IMR-90 (cell line): ENCODE measurements at regions not wholly inside any gene's neighbourhood (a gene's known extent, or its start where the extent isn't known, plus 50 kb on each side); places are given as distances from the start of the nearest gene placed in this dataset.

ENCODE experiments used
- ATAC-seq: fragments of 200-7000 bp; cut with Tn5 transposase; 2 replicates; pipeline ENCODE4 v1.9.1; 2020; ENCODE audit warnings: low read depth, mild to moderate bottlenecking, moderate library complexity
- BruUV-seq: library from RNA; stranded (reverse); fragments of 400-500 nt; replicated peaks from 2 replicates; lab custom pipeline; 2021; lab: Mats Ljungman, UMichigan
- CTCF ChIA-PET: fragments of 300-600 bp; formaldehyde crosslinking; extraction: SDS; loops from one replicate; lab custom pipeline; 2021; ENCODE audit warnings: antibody characterized with exemption; lab: Yijun Ruan, JAX
- POLR2A ChIA-PET: fragments of 300-600 bp; sonication (Branson Sonifier 250); formaldehyde crosslinking; loops from one replicate; lab custom pipeline; 2022; ENCODE audit warnings: antibody characterized with exemption; ENCODE audit not compliant: unreplicated experiment; lab: Charles Lee
- DNase-seq: peaks from one replicate; pipeline ENCODE4 v3.0.0; 2013
- H2AFZ ChIP-seq: replicated peaks from 2 replicates; pipeline ENCODE3; 2013; ENCODE audit warnings: low read length, mild to moderate bottlenecking; ENCODE audit not compliant: poor library complexity
- H2AK5ac ChIP-seq: 2 replicates; pipeline ENCODE4 v1.6.1; 2013; ENCODE audit warnings: low read depth, low read length, inconsistent platforms
- H2AK9ac ChIP-seq: replicated peaks from 2 replicates; pipeline ENCODE3; 2013; ENCODE audit warnings: mild to moderate bottlenecking, low read depth, low read length, moderate library complexity; ENCODE audit not compliant: poor library complexity
- H2BK120ac ChIP-seq: 2 replicates; pipeline ENCODE4 v1.6.1; 2013; ENCODE audit warnings: low read depth, low read length, inconsistent platforms
- H2BK15ac ChIP-seq: 3 replicates; pipeline ENCODE4 v1.6.1; 2013; ENCODE audit warnings: low read depth, low read length, inconsistent platforms
- H2BK20ac ChIP-seq: 2 replicates; pipeline ENCODE4 v1.6.1; 2013; ENCODE audit warnings: low read depth, mild to moderate bottlenecking, inconsistent platforms, low read length, moderate library complexity
- H2BK5ac ChIP-seq: 2 replicates; pipeline ENCODE4 v1.6.1; 2013; ENCODE audit warnings: mild to moderate bottlenecking, low read depth, low read length, inconsistent platforms; ENCODE audit not compliant: poor library complexity, severe bottlenecking
- H3K14ac ChIP-seq: replicated peaks from 2 replicates; pipeline ENCODE4 v1.6.1; 2013; ENCODE audit warnings: low read depth, low read length, inconsistent platforms
- H3K18ac ChIP-seq: 2 replicates; pipeline ENCODE4 v1.6.1; 2013; ENCODE audit warnings: low read depth, low read length, control low read depth
- H3K23ac ChIP-seq: 2 replicates; pipeline ENCODE4 v1.6.1; 2013; ENCODE audit warnings: low read depth, low read length, inconsistent platforms
- H3K27ac ChIP-seq: 2 replicates; pipeline ENCODE4 v1.5.1; 2013; ENCODE audit warnings: mild to moderate bottlenecking, control low read depth, low read length; ENCODE audit not compliant: insufficient read depth
- H3K27me3 ChIP-seq: 2 replicates; pipeline ENCODE4 v1.6.1; 2013; ENCODE audit warnings: low read length; ENCODE audit not compliant: control insufficient read depth, insufficient read depth
- H3K36me3 ChIP-seq: 2 replicates; pipeline ENCODE4 v1.6.1; 2013; ENCODE audit warnings: low read length, mixed read lengths; ENCODE audit not compliant: control insufficient read depth, insufficient read depth
- H3K4ac ChIP-seq: 2 replicates; pipeline ENCODE4 v1.6.1; 2013; ENCODE audit warnings: low read depth, low read length, inconsistent platforms
- H3K4me1 ChIP-seq: 2 replicates; pipeline ENCODE4 v1.6.1; 2013; ENCODE audit warnings: low read length, mixed read lengths; ENCODE audit not compliant: control insufficient read depth, insufficient read depth
- H3K4me2 ChIP-seq: 2 replicates; pipeline ENCODE4 v1.6.1; 2013; ENCODE audit warnings: low read depth, mild to moderate bottlenecking, control low read depth, low read length, moderate library complexity
- H3K4me3 ChIP-seq: 2 replicates; pipeline ENCODE4 v1.5.1; 2013; ENCODE audit warnings: low read depth, mild to moderate bottlenecking, control low read depth, low read length, moderate library complexity; ENCODE audit not compliant: insufficient read depth
- H3K56ac ChIP-seq: 2 replicates; pipeline ENCODE4 v1.6.1; 2013; ENCODE audit warnings: low read length, inconsistent platforms; ENCODE audit not compliant: insufficient read depth; ENCODE audit errors: extremely low read depth
- H3K79me1 ChIP-seq, 2 experiments: 2 replicates each; pipeline ENCODE4 v1.6.1; 2013; ENCODE audit warnings: low read length in 2 of 2, inconsistent platforms in 1 of 2, low read depth in 1 of 2
- H3K9ac ChIP-seq: 2 replicates; pipeline ENCODE4 v1.6.1; 2013; ENCODE audit warnings: low read depth, low read length, control low read depth
- H3K9me1 ChIP-seq: 2 replicates; pipeline ENCODE4 v1.6.1; 2013; ENCODE audit warnings: low read length, inconsistent platforms; ENCODE audit not compliant: insufficient read depth
- H3K9me3 ChIP-seq: 2 replicates; pipeline ENCODE4 v1.6.1; 2013; ENCODE audit warnings: low read length; ENCODE audit not compliant: control insufficient read depth, insufficient read depth
- H4K20me1 ChIP-seq: 2 replicates; pipeline ENCODE4 v1.6.1; 2013; ENCODE audit warnings: low read length, inconsistent platforms; ENCODE audit not compliant: insufficient read depth
- H4K5ac ChIP-seq: 2 replicates; pipeline ENCODE4 v1.6.1; 2013; ENCODE audit warnings: mild to moderate bottlenecking, low read depth, low read length, control low read depth
- H4K8ac ChIP-seq, 2 experiments: 2 replicates each; pipeline ENCODE4 v1.6.1; 2013; ENCODE audit warnings: low read depth in 2 of 2, low read length in 2 of 2, control low read depth in 1 of 2, inconsistent platforms in 1 of 2
- H4K91ac ChIP-seq: 2 replicates; pipeline ENCODE4 v1.6.1; 2013; ENCODE audit warnings: low read depth, low read length, inconsistent platforms; ENCODE audit not compliant: insufficient read depth
- CHD1 ChIP-seq: IDR thresholded peaks from 2 replicates; pipeline ENCODE4 v1.6.1; 2012; ENCODE audit warnings: low read depth, low read length, improper control_type of control experiment
- FOS ChIP-seq: fragments of 150-350 bp; IDR thresholded peaks from 2 replicates; pipeline ENCODE4 v1.6.1; 2016; ENCODE audit warnings: low read depth, low read length
- NFE2L2 ChIP-seq: fragments of 150-350 bp; IDR thresholded peaks from 2 replicates; pipeline ENCODE4 v1.6.1; 2016; ENCODE audit warnings: low read depth, mild to moderate bottlenecking, low read length
- POLR2A ChIP-seq: IDR thresholded peaks from 2 replicates; pipeline ENCODE4 v1.6.1; 2012; ENCODE audit warnings: mild to moderate bottlenecking, low read depth, low read length
- RCOR1 ChIP-seq: IDR thresholded peaks from 2 replicates; pipeline ENCODE4 v1.6.1; 2012; ENCODE audit warnings: mild to moderate bottlenecking, low read length, improper control_type of control experiment; ENCODE audit not compliant: insufficient replicate concordance
- RFX5 ChIP-seq: IDR thresholded peaks from 2 replicates; pipeline ENCODE4 v1.8.0; 2012; ENCODE audit warnings: low read depth, mild to moderate bottlenecking, low read length, moderate library complexity
- SMC3 ChIP-seq: fragments of 150-350 bp; IDR thresholded peaks from 2 replicates; pipeline ENCODE4 v1.6.1; 2016; ENCODE audit warnings: low read depth, mild to moderate bottlenecking, antibody characterized with exemption, low read length, moderate library complexity
- dilution Hi-C: fragments of 300-500 bp; cut with HindIII; formaldehyde crosslinking; loops from one replicate; pipeline ENCODE4 v1.14.3; 2018; ENCODE audit warnings: low sequenced_read_pairs; ENCODE audit not compliant: unreplicated experiment
- in situ Hi-C: fragments of 300-500 bp; cut with MboI; formaldehyde crosslinking; loops from 3 replicates; pipeline ENCODE4 v1.14.3; 2019; ENCODE audit warnings: low sequenced_read_pairs, inconsistent platforms, mixed read lengths
- intact Hi-C: fragments of 100-400 bp; cut with micrococcal nuclease; formaldehyde crosslinking; loops from 2 replicates; pipeline ENCODE4 v1.10.0; 2022
- TF ChIP-seq, protein P1 (sequence below): fragments of 150-350 bp; IDR thresholded peaks from 2 replicates; pipeline ENCODE4 v1.6.1; 2016; ENCODE audit warnings: low read depth, mild to moderate bottlenecking, low read length, moderate library complexity, borderline replicate concordance
- TF ChIP-seq, protein P2 (sequence below): conservative IDR thresholded peaks from 2 replicates; pipeline ENCODE4 v1.5.1; 2012; ENCODE audit warnings: mild to moderate bottlenecking, low read depth, low read length, improper control_type of control experiment

DNA sequence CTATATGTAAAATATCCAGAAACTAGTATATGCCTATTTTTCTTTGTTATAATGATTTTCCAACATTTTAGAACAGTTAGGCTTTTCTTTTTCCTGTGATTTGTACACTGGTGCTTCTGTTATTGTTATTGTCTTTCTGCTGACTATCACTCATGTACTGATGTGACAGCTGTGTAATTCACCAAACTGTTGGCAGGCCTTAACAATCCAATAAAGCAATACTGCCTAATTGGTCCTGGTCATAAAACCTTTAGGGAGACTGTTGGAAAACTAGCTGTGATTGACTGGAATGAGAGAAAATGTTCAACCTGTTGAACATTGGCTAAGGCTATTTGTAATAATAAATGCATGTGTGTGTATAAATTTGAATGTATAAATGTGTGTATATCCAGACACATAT, 956.6 kb downstream of the REEP3 start:
- ATAC-seq (no peak), DNase-seq (no peak)
- H2BK5ac ChIP-seq: no peak overlapping the region
- H3K56ac ChIP-seq: no peak overlapping the region
- no peak overlapping the region for H3K9ac ChIP-seq
- no TSS peak for BruUV-seq
- no peak overlapping the region for H3K4me2 ChIP-seq
- no peak overlapping the region for H2BK15ac ChIP-seq
- H4K20me1 ChIP-seq: no peaks in the 10 kb centered on the region
- no peaks in the 10 kb centered on the region for H3K9me1 ChIP-seq
- ChIA-PET CTCF (no interaction called here), POLR2A (no interaction called here)
- no peak overlapping the region for H3K18ac ChIP-seq
- H2AK9ac ChIP-seq: no peak overlapping the region
- no peak overlapping the region for H3K4me3 ChIP-seq
- in situ Hi-C loops (no loop called here), intact Hi-C loops (no loop called here), dilution Hi-C loops (no loop called here)
- H2BK20ac ChIP-seq: no peak overlapping the region
- H3K36me3 ChIP-seq: no peaks in the 10 kb centered on the region
- no peak overlapping the region for H2BK120ac ChIP-seq
- H3K79me1 ChIP-seq: no peaks in the 10 kb centered on the region
- no peak overlapping the region for H2AFZ ChIP-seq
- no peak overlapping the region for H3K4ac ChIP-seq
- no peak overlapping the region for H2AK5ac ChIP-seq
- H4K91ac ChIP-seq: no peak overlapping the region
- H3K27me3 ChIP-seq: no peaks in the 10 kb centered on the region
- H3K27ac ChIP-seq: no peak overlapping the region
- no peaks in the 10 kb centered on the region for H3K4me1 ChIP-seq
- no peak overlapping the region for H3K14ac ChIP-seq
- H3K9me3 ChIP-seq: no peaks in the 10 kb centered on the region
- no peak overlapping the region for H3K23ac ChIP-seq
- TF ChIP-seq RFX5: no peak
- no peak for TF ChIP-seq FOS
- TF ChIP-seq, protein P1, sequence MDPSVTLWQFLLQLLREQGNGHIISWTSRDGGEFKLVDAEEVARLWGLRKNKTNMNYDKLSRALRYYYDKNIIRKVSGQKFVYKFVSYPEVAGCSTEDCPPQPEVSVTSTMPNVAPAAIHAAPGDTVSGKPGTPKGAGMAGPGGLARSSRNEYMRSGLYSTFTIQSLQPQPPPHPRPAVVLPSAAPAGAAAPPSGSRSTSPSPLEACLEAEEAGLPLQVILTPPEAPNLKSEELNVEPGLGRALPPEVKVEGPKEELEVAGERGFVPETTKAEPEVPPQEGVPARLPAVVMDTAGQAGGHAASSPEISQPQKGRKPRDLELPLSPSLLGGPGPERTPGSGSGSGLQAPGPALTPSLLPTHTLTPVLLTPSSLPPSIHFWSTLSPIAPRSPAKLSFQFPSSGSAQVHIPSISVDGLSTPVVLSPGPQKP: no peak
- no peak for TF ChIP-seq NFE2L2
- no peak for TF ChIP-seq CHD1
- TF ChIP-seq RCOR1: no peak
- no peak for TF ChIP-seq POLR2A
- TF ChIP-seq, protein P2, sequence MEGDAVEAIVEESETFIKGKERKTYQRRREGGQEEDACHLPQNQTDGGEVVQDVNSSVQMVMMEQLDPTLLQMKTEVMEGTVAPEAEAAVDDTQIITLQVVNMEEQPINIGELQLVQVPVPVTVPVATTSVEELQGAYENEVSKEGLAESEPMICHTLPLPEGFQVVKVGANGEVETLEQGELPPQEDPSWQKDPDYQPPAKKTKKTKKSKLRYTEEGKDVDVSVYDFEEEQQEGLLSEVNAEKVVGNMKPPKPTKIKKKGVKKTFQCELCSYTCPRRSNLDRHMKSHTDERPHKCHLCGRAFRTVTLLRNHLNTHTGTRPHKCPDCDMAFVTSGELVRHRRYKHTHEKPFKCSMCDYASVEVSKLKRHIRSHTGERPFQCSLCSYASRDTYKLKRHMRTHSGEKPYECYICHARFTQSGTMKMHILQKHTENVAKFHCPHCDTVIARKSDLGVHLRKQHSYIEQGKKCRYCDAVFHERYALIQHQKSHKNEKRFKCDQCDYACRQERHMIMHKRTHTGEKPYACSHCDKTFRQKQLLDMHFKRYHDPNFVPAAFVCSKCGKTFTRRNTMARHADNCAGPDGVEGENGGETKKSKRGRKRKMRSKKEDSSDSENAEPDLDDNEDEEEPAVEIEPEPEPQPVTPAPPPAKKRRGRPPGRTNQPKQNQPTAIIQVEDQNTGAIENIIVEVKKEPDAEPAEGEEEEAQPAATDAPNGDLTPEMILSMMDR: no peak
- TF ChIP-seq SMC3: no peak
- H4K5ac ChIP-seq: no peak overlapping the region
- H4K8ac ChIP-seq: no peak overlapping the region
